ENCODE measurements at regions not wholly inside any gene's neighbourhood (a gene's known extent, or its start where the extent isn't known, plus 50 kb on each side); places are given as distances from the start of the nearest gene placed in this dataset.
"Not testable (repeated sequence)": the region's sequence is repeated elsewhere in the genome, so short reads cannot be mapped to it uniquely, and the experiment has no call there.

DNA sequence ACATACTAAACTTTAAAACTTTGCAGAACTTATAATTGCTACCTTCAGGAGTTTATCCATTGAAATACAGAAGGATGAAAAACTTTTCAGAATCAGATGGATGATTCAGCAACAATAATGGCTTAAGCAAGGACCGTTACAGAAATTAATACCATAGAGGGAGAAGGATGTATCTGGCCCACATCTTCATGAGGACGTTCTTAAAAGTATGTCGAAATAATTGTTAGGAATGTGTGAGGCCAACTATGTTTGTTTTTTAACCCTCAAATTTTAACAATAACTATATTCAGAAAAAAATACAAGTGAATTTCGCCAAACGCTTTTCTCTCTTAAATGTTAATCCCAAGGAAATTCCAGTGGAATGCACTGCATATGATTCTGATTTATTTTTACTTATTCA is 105.2 kb upstream of the EPHA3 start:
- no peak for DNase-seq (ENCODE audit: low read depth in 3 of 3, low spot score in 2 of 3)

DNA sequence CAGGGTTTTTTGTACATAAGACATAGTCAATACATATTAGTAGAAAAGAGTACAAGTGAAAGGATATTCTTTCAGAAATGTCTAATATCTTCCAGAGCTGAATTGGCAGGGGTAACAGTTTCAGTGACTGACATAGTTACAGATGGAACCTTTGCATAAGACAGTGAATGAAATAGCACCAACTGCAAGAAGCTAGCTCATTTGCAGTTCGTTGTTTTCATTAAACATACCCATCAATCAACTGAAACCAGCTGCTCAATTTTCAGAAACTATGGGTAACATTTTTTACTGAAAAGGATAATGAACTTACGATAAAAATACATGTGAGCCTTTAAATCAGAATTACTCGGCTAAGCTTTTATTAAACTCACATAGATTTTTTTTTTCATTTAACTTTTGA is 93.9 kb upstream of the EPHA3 start:
- no peak for DNase-seq (ENCODE audit: low read depth in 3 of 3, low spot score in 2 of 3)

DNA sequence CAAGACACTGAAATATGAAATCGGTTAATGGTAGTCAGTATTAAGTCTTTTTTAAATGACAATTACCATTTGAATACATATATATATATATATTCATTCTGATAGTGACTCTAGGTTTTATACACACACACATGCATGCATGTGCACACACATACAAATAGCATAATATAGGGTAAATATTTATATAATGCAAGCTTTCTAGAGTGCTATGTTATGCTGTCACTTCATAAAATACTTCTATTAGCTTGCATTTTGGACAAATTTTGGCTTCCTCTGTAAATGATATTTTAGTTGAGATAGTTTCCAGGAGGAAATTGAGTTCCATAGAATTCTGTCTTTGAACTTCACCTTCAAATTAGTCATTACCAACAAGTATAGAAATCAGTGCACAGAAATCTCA is 89.9 kb upstream of the EPHA3 start:
- no peak for DNase-seq (ENCODE audit: low read depth in 3 of 3, low spot score in 2 of 3)

DNA sequence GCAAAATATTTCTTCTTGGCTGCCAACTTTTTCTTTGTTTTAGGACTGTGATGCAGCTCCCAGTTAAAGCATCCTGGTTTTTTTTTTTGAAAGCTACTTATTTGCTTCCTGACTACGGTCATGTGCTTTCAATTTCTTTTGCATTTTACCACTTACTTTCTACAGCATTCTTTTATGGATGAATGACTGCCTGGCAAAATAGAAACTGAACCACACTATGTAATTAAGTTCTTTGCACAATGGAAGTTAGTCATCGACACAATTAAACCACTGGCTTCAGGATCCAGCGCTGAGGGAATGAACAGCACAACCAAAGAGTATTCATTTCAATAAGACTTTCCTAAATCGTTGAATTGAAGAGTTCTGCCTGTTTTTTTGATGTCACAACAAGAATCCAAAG is 82.2 kb upstream of the EPHA3 start:
- peak; percentile 5 to 17 (median 8) for DNase-seq (ENCODE audit: low read depth in 3 of 3, low spot score in 2 of 3)

DNA sequence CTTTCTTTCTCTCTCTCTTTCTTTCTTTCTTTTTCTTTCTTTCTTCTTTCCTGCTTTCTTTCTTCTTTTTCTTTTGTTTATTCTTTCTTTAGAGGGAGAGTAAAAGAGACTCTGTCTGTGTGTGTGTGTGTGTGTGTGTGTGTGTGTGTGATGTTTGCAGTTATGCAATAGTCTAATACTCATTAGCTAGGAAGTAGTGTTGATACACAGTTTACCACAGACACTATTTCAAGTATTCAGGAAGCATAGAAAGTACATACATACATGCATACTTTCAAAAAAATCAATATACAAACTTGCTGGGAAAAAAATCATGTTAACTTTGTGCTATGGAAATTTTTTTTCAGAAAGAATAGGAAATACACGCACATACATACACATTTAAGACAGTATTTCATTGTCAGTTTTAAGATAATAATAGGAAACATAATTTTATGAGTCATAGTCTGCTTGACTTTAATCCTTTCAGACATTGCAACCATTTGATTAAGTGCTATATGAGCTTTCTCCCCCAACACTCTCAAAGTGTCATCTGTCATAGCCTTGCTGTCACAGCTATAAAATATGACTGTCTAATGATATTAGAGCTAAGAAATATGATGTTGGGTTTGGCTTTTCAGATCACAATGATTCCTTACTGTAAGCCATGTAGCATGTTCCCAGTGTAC is 74.9 kb upstream of the EPHA3 start:
- no peak for DNase-seq (ENCODE audit: low read depth in 3 of 3, low spot score in 2 of 3)

DNA sequence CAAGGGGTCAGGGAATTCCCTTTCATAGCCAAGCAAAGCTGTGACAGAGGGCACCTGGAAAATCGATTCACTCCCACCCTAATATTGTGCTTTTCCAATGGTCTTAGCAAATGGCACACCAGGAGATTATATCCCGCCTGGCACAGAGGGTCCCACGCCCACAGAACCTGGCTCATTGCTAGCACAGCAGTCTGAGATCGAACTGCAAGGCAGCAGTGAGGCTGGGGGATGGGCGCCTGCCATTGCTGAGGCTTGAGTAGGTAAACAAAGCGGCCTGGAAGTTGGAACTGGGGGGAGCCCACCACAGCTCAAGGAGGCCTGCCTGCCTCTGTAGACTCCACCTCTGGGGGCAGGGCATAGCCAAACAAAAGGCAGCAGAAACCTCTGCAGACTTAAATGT is 72.7 kb upstream of the EPHA3 start:
- DNase-seq (ENCODE audit: low read depth in 3 of 3, low spot score in 2 of 3), result not testable (repeated sequence)

DNA sequence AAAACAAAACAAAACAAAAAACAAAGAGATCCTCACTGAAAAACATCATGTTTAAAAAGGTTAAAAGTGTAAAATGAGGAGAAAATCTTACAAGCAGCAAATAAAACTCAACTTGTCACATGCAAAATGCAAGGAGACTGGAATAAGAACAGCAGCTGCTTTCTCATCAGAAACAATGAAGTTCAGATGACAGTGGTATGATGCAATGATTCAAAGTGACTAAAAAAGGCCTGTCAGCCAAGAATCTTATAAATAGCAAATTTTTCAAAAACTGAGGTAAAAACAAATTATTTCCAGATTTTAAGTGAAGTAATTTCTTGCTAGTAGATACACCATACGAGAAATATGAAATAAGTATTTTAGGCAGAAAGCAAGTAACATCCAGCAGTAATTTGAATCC is 68.6 kb upstream of the EPHA3 start:
- DNase-seq (ENCODE audit: low read depth in 3 of 3, low spot score in 2 of 3), result no peak

DNA sequence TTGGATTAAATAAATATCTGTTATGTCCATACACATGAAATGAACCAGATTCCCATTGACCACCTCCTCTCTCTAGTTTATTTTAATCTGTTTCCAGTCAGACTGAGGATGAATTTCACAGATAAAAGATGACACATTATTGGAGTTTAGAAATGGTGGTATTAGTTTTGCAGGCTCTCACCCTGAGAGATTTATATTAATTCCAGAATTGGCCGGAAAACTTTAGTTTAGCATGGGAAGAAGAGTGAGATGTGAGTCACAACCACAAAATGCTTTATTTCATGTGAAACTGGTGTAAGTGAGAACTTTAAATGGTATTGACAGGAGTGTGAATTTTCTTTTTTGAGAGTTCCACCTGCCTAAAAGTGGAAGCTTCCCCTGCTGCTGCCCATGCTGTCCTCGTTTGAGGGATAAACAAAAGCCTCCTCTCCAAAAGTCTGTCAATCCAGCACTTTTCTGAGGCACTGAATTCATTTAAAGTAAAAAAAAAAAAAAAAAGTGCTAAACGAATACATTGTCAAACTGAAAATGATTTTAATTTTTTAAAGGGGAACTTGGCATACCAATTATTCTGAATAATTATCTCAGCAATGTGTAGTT is 65.1 kb upstream of the EPHA3 start:
- DNase-seq (ENCODE audit: low read depth in 3 of 3, low spot score in 2 of 3), result no peak

DNA sequence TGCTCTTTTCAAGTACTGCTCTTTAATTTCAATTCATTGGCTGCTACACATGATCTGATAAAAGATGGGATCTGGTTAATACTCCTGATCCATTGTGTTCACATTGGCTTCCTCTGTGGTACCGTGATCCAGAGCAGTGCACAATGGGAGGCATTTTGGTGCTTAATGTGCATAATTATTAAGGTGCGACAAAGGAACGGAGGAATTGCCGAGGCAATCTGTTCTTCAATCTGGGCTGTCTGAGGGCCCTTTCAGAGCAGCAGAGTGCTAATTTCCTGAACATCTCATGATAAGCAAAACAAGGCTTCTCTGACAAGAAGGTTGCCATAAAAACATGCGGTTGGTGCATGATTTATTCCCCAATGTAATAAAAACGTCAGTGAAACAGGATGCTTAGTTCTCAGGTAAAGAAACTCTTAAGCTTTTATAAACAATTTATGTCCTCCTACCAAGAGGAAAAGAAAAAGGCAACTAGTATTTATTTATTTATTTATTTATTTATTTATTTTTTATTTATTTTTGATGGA is 64.0 kb upstream of the EPHA3 start:
- DNase-seq (ENCODE audit: low read depth in 3 of 3, low spot score in 2 of 3), result peak in 1 of 3 donors; percentile 10

DNA sequence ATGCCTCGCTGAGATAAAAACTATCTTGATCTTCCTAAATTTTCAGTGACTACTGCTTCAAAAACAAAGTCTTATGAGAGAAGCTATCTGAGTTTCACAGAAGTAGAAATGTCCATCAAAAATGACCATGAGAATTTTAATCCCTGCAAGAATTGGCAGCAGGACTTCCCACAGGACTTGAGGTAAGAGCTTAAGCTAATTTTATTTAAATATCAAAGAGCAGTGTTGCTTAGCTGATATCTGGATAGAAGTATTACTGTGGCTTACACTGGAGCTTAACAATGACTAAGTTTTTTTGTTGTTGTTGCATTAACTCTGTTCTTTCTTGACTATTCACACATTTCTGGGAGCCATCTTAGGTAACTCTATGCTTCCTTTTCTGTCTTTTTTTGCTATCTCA is 60.8 kb upstream of the EPHA3 start:
- no peak for DNase-seq (ENCODE audit: low read depth in 3 of 3, low spot score in 2 of 3)

DNA sequence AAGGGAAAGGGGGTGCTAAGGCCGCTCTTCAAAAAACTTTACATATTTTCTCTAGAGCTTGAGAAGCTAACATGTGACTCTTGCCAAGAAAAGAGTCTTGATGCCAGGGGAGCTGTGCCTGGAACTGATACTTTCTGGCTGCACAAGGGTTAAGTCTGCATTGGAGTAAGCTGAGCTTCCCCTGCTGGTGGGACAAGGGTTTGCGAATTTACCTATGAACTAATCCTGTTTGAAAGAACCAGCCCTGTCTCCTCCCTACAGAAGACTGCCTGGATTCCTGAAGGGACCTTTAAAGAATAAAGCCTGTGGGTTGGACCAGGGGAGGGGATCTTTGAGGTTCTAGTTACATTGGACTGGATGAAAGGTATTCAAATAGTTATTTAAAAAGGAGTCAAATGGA is 58.3 kb upstream of the EPHA3 start:
- no peak for DNase-seq (ENCODE audit: low read depth in 3 of 3, low spot score in 2 of 3)

DNA sequence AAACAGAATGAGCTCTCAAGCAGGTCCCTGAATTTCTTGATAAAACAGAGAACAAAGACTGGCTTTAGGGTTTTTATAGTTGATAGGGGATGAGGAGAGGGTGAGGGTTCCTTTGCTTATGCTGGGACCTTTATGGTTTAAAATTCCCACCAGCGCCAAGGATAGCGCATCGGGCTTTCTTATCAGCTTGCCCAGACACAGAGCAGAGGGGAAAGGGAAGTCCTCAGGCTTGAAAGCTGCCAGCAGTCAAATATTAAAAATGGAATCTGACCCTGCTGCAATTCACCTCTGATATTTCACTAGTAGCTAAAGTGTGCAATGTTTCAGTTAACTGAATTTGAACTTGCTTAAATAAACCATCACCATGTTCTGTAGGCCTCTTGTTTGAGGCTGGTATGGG is 55.0 kb upstream of the EPHA3 start:
- DNase-seq (ENCODE audit: low read depth in 3 of 3, low spot score in 2 of 3), result no peak

DNA sequence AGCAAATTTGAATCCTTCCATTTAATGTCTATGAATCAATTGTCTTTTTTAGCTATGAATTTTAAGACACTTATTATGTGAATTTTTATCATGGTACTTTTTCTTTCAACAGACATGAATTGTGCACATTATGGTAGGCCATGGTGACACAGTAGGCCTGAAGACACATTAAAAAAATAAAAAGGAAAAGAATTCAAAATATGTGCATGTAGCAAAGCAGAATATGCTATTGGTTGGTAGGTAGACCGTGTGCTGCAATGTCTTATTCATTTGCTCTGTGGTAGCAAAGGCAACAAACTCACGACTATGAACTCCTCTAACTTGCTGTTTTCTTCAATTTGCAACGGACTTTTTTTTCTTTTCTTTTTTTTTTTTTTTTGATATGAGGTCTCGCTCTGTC is 50.0 kb upstream of the EPHA3 start:
- no peak for DNase-seq (ENCODE audit: low read depth in 3 of 3, low spot score in 2 of 3)

All from right renal cortex interstitium (tissue), 3 donors.